ENCODE measurements at regions not wholly inside any gene's neighbourhood (a gene's known extent, or its start where the extent isn't known, plus 50 kb on each side); places are given as distances from the start of the nearest gene placed in this dataset.

DNA sequence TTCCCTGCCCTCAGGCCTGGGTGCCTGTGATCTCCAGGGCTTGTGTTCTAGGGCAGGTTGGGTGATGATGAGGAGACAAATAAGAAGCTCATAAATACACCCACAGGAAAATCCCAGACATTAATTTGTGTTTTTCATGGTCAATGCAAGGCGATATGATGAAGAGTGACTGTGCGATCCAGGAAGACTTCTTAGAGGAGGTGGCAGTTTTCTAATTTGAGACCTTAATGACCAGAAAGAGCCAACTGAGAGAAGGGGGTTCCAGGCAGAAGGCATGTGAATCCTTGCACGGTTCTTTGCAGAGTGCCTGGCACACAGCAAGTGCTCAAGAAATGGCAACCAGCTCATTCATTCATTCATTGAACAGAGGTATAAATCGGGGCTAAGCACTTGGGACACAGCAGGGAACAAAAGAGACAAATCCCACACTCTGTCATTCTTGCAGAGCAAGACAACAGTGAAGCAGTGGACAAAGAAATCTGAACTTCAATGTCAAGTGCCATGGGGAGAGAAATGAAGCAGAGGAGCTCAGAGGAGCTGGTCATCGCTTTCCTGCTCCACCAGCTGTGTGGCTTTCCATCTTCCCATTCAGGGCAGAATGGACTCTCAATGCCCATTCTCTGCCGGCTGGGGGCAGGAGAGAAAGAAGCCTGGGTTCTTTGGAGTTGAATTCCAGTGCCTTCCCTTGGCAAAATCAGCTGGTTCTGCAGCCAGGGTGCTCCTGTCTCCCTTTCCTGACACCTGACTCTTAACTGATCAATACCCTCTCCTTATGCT, 128.3 kb downstream of the AACS start:
- DNase-seq (ENCODE audit: low read depth) = no peak

DNA sequence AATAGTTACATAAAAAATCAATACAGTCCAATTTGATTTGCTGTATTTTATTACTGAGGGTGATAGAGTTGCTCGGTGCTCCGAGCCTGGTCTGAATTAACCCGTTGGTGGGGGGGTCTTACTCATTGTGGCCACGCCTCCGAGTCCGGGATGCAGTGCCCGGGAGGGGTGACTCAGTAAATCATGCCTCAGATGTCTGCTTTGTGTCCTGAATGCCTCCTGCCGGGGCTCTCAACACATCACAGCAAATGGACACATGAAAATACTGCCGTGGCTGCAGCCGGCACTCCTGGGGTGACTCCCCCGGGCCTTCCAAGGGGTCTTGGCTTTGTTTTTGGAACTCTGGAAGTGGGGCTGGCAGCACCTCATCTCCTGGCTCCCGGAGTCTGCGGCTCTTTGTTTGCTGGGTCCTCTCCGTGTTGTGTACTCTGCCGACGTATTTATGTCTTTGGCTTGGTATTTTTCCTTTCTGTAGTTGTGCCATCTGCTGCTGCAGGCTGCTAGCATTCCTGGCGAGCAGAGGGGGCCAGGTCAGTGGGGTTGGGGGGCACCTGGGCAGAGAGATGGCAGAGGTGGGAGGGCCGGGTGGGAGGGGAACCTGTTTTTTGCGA, 129.0 kb downstream of the AACS start:
- DNase-seq (ENCODE audit: low read depth) = no peak

DNA sequence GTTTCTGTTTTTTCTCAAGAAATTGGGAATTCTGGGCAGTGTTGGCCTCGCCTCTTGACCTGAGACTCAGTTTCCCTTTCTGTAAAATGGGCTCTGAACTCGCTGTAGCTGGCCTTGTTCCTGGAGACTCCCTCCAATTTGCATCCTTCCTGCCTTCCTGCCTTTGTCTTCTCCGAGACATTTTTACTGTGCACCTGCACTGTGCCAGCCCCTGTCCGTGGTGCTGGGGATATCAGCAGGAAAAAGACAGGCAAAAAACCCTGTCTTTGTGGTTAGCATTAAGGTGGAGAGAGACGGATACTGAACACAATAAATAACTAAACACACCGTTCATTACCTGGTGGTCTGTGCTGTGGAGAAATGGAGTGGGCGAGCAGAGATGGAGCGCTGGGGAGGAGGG, 129.8 kb downstream of the AACS start:
- no peak for DNase-seq (ENCODE audit: low read depth)

DNA sequence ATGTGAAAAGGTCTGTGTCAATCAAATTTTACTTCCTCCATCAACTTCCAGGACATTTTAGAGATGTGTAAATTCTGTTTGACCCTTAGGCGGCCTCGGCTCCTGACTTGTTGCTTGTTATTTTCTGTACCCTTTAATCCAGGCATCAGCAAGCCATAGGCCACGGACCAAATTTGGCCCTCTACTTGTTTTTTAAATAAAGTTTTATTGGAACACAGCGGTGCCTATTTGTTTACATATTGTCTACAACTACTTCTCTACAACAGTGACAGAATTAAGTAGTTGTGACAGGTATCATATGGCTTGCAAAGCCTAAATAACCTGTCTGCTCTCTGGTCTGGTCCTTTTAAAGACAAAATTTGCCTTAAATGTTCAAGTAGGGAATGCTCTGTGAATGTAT, 132.1 kb downstream of the AACS start:
- no peak for DNase-seq (ENCODE audit: low read depth)

DNA sequence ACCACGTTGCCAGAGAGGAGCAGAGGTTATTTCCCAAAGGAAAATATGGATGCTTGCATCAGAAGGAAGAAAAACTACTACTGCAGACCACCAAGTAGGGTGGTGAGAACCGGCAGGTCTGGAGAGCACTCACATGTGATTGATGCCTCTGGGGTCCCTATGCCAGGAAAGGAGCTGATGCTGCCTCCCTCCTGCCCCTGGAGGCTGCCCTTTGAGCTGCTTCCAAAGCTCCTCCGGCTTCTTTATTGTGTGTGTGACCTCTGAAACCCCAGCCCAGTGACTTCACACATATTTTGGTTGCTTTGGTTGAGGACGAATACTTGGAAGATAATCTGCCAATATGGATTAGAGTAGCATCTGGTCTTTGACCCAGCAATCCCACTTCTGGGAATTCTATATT, 133.4 kb downstream of the AACS start:
- DNase-seq (ENCODE audit: low read depth) = no peak

DNA sequence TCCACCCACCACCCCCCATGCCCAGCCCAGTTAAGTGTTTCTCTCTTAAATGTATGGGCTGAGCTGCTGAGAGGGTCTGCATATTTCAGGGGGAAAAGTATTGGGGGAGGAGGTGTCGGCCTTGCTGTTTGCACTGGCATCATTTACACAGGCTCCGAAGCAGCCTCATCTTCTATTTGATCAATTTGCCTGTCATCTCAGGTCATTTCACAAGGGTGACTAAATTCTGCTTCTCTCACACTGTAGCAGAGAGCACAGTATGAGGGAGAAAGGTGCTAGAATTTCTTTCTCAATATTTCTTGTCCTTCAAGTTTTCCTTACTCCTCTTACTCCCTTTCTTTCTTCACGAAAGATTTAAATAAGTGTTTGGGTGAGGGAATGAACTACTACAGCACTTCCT, 135.9 kb downstream of the AACS start:
- DNase-seq (ENCODE audit: low read depth) = no peak

DNA sequence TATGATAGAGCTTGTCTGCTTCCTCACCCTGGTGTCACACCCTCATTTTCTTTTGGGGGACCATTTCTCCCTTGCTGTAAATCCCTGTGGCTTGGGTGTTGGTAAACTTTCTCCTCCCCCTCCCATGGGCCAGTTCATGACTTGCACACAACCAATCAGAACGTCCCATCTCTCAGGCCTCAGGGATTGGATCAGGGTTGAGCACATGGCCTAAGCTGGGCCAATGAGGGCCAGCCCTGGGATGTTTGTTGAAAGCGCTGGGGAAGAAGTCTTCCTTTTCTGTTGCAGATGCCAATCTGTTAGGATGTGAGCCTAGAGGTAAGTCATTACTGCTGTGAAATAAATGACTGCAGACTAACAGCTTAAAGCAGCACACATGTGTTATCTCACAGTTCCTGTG, 136.7 kb downstream of the AACS start:
- DNase-seq (ENCODE audit: low read depth) = no peak

DNA sequence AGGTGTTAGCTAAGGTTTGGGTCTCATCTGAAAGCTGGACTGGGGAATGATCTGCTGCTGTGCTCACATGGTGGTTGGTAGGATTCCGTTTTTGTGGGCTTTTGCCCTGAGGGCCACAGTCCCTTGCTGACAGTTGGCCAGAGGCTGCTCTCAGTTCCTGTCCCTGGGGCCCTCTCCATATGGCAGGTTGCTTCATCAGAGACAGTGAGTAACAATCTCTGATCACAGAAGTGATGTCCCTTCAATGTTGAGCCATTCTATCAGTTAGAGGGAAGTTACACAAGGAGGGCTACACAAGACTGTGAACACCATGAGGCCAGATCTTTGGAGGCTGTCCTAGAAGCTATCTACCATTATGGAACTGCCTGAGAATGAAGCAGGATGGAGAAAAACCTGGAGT, 137.2 kb downstream of the AACS start:
- no peak for DNase-seq (ENCODE audit: low read depth)

DNA sequence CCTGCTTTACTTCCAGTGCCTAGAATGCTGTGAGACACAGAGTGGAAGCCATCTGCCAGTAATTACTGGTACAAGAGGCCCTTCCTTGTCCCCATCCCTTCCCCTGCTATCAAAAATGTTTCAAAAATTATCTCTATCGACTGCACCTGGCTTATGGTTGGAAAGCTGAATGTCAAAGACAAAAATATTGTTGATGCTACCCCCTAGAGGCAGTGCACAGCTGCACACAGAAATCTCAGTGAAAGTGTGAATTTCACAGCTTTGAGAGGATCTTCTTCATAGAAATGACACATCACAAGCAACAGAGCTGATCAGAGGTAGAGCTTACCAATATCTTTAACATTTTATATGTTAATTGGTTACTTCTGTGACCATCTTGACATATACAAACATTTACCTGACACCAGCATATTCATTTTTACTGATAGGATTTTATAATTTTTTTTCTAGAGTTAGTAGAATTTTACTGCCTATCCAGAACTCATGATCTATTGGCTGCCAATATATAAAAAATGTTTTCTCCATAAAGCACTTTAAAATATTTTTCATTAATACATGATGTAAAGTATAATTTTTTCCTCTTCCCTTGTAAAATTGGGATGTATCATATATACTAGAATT, 138.0 kb downstream of the AACS start:
- no peak for DNase-seq (ENCODE audit: low read depth)

DNA sequence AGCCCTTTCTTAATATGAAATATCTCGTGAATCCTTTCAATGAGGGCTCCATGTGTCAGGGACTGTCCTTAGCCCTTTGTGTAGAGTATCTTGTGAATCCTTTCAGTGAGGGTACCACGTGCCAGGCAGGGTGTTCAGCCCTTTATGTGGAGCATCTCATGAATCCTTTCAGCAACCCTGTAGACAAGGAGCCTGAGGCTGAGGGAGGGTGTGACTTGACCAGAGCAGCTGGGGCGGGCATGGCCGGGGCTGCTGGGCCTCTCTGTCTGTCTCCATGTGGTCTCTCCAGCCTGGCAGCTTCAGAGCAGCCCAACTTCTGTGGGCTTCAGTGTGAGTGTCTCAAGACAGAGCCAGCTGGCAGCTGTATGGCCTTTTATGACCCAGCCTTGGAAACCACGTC, 140.2 kb downstream of the AACS start:
- DNase-seq (ENCODE audit: low read depth) = no peak

DNA sequence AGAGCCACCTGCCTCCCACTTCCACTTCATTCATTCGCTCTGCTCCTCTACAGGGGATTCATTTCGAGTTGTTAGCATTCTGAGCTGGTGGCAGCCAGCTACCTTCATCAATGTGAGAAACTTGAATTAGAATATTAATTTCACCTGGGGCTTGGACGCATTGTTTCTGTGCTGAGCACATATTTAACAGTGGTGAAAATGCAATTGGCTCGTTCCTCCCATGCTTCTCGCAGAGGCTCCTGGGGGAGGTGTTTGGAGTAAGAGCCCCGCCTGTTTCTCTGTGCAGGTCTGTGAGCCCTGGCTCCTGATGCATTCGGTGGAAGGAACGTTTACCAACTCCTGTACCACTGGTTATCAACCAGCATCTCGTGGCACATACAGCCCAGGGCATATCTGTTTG, 141.5 kb downstream of the AACS start:
- DNase-seq (ENCODE audit: low read depth) = no peak

DNA sequence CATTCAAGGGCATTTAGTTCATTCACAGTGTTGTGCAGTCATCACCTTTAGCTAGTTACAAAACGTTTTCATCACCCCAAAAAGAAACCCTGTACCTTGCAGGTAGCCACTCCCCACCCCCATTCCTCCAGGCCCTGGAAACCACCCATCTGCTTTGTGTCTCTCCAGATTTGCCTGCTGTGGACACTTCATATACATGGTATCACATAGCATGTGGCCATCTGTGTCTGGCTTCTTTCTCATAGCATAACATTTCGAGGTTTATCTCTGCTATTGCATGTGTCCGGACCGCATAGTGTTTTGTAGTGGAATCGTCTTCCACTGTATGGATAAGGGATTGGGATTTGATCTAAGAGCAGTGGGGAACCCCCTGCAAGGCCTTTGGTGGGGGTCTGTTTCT, 143.1 kb downstream of the AACS start:
- no peak for DNase-seq (ENCODE audit: low read depth)

DNA sequence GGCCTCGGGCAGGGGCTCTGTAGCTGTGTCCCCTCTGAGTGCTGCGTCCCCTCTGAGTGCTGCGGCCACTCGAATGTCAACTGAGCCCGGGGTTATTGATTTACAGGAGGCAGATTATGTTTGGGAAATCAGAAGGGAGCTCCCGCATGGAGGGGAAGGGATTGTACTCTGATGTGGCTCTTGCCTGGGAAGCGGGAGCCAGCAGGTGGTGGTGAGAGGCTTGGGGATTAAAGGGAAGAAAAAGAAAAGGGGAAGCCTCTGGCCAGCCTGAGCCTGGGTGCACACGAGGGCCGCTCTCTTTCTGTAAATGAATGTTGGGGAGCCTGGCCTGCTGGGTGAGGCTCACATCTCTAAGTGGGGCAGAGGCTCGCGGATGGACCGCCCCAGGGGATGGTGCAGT, 143.7 kb downstream of the AACS start:
- DNase-seq (ENCODE audit: low read depth) = no peak

DNA sequence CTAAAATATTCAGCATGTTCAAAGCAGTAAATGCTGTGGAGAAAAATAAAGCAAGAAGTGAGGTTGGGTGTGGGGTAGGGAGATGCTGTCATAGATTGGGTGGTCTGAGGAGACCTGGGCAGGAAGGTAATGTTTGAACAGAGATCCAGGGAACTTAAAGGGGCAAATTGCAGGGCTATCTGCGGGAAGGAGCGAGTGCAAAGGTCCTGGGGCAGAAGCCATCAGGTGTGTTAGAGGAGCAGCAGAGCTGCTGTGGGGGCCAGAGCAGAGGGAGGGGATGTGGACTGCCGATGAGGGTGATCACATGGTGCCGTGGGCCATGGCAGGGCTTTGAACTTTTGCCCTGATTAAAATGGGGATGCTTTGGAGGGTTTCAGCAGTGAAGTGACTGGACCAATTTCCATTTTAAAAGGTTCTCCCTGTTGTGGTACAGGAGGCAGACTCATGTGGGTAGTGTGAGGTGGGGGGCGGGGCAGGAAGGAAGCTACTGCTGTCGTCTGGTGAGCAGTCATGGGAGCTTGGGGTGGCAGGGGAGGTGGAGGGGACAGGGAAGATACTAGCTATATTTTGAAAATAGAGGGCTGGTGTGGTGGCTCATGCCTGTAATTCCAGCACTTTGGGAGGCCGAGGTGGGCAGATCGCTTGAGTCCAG, 145.0 kb downstream of the AACS start:
- DNase-seq (ENCODE audit: low read depth) = no peak

DNA sequence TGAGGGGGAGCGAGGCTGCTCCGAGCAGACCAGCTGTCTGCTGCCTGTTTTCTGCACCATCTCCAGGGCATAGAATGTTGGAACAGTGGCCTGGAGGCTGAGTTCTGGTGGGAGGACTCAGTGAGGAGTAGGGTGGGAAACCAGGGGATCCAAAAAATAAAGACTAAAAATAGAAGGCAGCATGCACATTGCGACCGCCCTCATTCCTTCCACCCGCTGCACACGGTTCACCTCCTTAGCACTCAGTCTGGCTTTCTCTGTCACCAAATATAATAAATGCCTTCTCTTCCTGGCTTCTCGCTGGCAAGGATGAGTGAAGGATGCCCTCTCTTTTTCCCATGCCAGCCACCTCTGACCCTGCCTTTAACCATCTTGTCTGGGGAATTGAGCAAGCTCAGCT, 146.2 kb downstream of the AACS start:
- no peak for DNase-seq (ENCODE audit: low read depth)

DNA sequence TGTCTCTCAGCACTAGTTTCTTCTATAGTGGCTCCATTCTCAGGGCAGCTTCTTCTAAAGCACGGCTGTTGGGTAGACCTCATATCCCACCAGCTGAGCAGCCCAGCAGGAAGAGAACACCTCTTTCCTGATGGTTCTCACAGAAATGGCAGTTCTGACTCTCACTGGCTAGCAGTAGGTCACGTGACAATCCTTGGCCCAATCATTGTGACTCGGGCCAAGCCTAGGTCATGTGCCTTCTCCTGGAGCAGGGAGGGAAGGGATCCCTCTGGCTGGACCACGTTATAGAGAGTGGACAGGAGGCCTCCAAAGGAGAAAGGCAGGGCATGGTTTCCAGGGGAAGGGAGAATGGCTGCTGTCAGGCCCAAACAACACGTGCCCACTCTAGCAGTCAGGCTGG, 149.1 kb downstream of the AACS start:
- DNase-seq (ENCODE audit: low read depth) = no peak

DNA sequence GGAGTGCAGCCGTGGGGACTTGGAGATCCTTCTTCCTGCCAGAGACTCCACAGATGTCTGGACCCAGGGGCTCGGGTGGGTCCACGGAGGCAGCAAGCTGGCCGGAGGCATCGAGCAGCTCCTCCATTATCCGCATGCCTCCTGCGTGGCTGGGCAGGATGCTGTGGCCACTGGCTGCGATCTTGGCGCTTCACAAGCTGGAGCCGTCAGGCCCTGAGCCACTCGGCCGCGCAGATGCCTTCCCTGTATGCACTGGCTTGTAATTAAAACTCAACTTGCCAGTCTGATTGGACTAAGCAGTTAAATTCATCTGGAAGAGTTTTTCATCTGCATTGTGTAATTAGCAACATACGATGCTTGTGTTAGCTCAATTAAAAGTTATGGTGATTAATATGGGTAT, 151.5 kb downstream of the AACS start:
- DNase-seq (ENCODE audit: low read depth) = no peak

DNA sequence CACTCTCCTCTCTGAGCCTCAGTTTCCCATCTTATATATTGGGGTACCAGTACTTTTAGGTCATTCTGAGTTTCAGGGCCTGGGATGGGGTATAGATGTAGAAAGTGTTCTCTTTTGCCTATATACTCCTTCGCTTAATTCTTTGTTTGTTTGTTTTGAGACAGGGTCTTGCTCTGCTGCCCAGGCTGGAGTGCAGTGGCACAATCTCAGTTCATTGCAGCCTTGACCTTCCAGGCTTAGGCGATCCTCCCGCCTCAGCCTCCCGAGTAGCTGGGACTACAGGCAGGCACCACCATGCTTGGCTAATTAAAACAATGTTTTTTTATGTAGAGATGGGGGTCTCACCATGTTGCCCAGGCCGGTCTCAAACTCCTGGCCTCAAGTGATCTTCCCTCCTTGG, 152.1 kb downstream of the AACS start:
- no peak for DNase-seq (ENCODE audit: low read depth)

DNA sequence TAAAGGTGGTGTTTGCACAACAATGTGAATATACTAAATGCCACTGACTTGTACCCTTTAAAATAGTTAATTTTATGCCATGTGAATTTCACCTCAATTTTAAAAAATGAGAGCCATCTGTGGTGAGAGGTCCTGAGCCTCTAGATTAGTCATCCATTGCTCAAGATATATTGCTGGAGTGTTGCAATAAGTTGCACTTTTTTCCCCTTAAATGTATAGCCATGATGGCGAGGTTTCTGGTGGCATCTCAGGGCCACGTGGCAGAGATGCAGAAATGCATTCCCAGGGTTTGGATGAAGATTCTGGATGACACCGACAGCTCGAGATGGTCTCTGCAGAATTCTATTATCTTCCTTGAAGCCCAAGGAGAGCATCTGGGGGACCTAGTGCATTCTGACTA, 153.7 kb downstream of the AACS start:
- DNase-seq (ENCODE audit: low read depth) = peak; percentile 54

DNA sequence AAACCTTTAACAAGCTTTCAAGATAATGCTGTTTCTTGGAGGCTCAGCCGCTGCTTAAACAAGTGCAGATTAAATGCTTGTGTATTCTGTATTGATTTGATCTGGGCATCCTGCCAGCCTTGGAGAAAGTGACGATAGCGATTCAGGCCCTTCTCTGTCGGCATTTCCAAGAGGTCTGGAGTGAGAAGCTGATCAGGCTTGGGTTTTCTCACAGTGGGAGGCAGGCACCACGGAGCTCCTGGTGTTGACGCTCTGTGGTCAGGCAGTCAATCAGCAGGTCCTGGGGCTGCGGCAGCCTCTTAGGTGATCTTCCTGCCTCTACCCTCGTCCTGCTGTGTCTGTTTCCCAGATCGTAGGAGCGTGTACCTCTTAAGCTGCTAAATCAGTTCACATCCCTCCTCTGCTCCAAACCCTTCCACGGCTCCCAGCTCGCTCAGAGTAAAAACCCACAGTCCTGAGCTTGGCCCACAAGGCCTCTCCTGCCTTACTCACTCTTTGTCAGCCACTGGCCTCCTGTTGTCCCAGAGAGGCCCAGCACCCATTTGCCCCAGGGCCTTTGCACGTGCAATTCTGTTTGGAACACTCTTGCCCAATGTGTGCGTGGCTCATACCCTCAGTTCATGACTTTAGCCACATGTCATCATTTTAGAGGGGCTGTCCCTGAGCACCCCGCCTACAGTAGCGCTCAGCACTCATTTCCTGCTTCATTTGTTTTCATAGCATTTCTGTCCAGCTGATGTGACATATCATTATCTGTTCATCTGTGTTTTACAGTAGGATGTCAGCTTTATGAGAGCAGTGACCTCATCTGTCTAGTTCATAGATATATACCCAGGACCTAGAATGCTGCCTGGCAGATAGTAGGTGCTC, 155.4 kb downstream of the AACS start:
- DNase-seq (ENCODE audit: low read depth) = no peak

DNA sequence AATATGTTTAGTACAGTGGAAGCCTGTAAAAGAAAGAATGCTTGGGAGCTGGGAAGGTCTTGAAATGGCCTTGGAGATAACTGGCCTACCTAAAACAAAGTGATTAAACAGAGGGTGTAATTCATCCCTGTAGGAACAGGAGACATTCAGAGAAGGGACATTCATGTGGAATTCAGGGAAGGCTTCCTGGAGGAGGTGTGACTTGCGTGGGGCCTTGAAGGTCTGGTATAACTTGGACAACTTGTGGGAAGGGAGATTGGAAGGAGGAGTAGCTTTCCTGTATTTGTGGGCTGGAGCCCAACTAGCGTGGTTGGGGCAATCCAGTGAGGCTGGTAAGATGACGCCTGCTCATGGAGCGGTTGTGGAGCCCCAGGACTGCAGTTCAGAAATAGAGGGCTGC, 156.4 kb downstream of the AACS start:
- DNase-seq (ENCODE audit: low read depth) = no peak

DNA sequence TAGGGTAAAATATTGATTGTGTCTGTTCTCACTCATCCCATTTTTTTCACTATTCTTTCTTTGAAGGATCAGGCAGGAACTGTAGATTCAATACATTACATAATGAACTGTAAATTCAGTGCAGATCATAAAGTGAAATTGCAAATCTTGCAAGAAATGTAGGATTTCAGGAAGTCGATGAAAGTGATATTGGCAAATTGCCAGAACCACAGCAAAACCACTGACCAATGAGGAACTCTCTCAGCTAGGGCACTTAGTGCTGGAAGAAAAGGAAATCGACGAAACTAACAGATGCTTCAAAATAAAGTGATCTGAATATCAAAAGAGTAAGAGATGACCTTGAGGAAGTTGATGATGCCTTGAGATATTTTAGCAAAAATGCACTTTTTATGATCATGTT, 157.6 kb downstream of the AACS start:
- no peak for DNase-seq (ENCODE audit: low read depth)
